Right ventricle myocardium inferior (tissue), 1 donor: ENCODE measurements at regions not wholly inside any gene's neighbourhood (a gene's known extent, or its start where the extent isn't known, plus 50 kb on each side); places are given as distances from the start of the nearest gene placed in this dataset.

Experiments used
- ATAC-seq: fragments of 200-7000 bp; cut with Tn5 transposase; one replicate; pipeline ENCODE4 v1.9.1; 2020; ENCODE audit warnings: mild to moderate bottlenecking, moderate library complexity
- DNase-seq: peaks from one replicate; pipeline ENCODE4 v3.0.0; 2021; ENCODE audit errors: missing footprints
- intact Hi-C: fragments of 100-400 bp; cut with DNase I; formaldehyde crosslinking; loops from one replicate; pipeline ENCODE4 v1.11.0; 2022
- donor health status: DM: no; HTN: yes; CAD: no; lungs with severe emphysema.

- DNase-seq (no peak), ATAC-seq (no peak)
- intact Hi-C loops: no loop called here
Measured at GRCh38 chr5:9690751-9691150, 60.6 kb upstream of the TAS2R1 start.

GRCh38 chr5:9686216-9686615, 56.1 kb upstream of the TAS2R1 start:
- intact Hi-C loops: no loop called here
- no peak for DNase-seq
- ATAC-seq: no peak

GRCh38 chr5:9681706-9682105, 51.6 kb upstream of the TAS2R1 start:
- ATAC-seq (no peak), DNase-seq (no peak)
- intact Hi-C loops: no loop called here
